ENCODE measurements at regions not wholly inside any gene's neighbourhood (a gene's known extent, or its start where the extent isn't known, plus 50 kb on each side); places are given as distances from the start of the nearest gene placed in this dataset.
A peak's percentile ranks its signal among the peaks of the same experiment; 100 is the strongest.

DNA sequence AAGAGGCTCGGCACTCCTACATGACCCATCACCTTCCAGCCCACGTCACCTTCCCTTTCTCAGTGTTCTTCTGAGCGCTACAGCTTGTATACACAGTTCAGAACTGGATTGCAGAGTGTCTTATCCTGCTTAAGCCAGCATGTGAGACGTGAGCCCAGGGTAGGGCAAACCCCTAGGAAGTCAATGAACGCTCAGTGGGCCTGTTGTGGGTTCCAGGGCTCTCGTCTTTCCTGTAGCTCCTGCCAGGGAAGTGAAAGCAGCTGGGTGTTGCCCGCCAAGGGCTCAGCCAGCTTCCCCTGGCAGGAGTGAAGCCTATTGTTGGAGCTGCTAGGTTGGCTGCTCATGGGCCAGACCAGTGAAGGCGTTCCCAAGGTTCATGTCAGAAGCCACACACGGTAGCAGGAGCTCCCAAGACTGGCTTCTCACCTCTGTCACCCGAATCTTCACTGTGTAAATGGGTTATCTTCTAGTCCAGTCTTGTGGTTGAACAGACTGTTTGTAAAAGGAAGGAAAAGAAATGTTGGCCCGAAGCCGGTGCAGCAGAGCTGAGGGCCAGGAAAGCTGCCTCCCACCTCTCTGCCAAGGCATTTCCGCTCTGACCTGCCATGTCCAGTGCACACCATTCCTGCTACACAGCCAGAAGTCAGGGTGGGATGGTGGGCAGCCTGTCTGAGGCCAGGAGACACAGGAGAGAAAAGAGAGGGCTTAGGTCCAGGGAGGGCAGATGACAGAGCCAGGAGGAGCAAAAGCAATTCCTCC lies 69.6 kb upstream of the RMDN2 start:
- peaks cover 8 to 13% of the 10 kb centered on the region in 2 donors for H3K9me3 ChIP-seq
- peak overlapping the region; percentile 79 for H3K27ac ChIP-seq
- TF ChIP-seq, protein P1, sequence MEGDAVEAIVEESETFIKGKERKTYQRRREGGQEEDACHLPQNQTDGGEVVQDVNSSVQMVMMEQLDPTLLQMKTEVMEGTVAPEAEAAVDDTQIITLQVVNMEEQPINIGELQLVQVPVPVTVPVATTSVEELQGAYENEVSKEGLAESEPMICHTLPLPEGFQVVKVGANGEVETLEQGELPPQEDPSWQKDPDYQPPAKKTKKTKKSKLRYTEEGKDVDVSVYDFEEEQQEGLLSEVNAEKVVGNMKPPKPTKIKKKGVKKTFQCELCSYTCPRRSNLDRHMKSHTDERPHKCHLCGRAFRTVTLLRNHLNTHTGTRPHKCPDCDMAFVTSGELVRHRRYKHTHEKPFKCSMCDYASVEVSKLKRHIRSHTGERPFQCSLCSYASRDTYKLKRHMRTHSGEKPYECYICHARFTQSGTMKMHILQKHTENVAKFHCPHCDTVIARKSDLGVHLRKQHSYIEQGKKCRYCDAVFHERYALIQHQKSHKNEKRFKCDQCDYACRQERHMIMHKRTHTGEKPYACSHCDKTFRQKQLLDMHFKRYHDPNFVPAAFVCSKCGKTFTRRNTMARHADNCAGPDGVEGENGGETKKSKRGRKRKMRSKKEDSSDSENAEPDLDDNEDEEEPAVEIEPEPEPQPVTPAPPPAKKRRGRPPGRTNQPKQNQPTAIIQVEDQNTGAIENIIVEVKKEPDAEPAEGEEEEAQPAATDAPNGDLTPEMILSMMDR (IDR thresholded peaks at IDR 0.05), result no peak
- no peak for TF ChIP-seq POLR2A (IDR thresholded peaks at IDR 0.05)
- peak in 2 of 3 donors; percentile 22 to 29 for TF ChIP-seq POLR2AphosphoS5 (IDR thresholded peaks at IDR 0.05)
- H3K4me3 ChIP-seq, result peak overlapping the region in 1 of 3 donors; percentile 39
- intact Hi-C loops (cut with DNase I; ENCODE audit: low total_unique reads), result no loop called here
- no peaks in the 10 kb centered on the region for H3K27me3 ChIP-seq
- peak in 1 of 2 donors; percentile 73 for DNase-seq (ENCODE audit: low spot score in 2 of 2)
- H3K36me3 ChIP-seq, result no peaks in the 10 kb centered on the region
- peaks cover 0 to 6% of the 10 kb centered on the region in 2 donors for H3K4me1 ChIP-seq

- no peak for DNase-seq (ENCODE audit: low spot score in 2 of 2)
- Histone ChIP-seq H3K9me3 (peaks cover 8 to 13% of the 10 kb centered on the region in 2 donors), H3K4me3 (peak overlapping the region in 1 of 3 donors; percentile 39), H3K27me3 (no peaks in the 10 kb centered on the region), H3K4me1 (peaks cover 0 to 6% of the 10 kb centered on the region in 2 donors), H3K27ac (peak overlapping the region; percentile 79), H3K36me3 (no peaks in the 10 kb centered on the region)
- intact Hi-C loops (cut with DNase I; ENCODE audit: low total_unique reads), result no loop called here
- TF ChIP-seq, protein P1 (IDR thresholded peaks at IDR 0.05), result no peak
- TF ChIP-seq POLR2A (IDR thresholded peaks at IDR 0.05) (no peak), POLR2AphosphoS5 (IDR thresholded peaks at IDR 0.05) (no peak)
Measured at GRCh38 chr2:37856101-37856751, 68.9 kb upstream of the RMDN2 start.

DNA sequence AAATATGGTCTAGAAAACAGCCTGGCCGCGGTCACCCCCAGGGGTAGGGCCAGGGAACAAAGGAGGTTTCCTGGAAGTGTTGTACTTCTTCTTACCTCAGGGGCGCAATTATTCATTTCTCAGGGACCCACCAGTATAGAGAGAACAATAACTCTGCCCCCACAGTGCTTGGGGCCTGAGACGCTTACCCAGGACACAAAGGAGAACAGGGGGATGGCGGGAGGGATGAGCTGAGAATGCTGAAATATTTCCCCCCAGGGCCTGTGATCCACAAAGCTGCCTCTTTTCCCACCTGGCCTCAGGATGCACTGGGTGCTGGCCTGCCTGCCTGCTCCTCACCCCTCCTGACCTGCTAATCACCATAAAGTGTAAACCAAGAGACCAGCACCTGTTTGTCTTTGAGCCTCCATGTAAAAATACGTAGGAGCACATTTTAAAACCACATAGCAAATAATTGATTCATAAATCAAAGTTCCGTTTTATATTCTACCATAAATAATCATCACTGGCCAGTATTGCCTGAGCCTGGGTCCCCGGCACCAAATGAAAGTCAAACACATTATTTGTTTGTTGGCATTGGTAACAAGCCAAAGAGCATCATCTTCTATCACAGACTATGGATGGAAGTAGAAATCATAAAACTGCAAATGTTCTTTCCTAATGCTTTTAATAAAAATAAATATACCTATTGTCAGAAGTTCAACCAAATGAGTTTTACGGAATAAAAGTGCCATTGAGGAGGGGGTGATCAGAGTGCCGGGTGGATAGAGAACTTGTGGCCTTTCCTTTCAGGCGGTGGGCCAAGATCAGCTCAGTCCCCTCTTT lies 67.3 kb upstream of the RMDN2 start:
- Histone ChIP-seq H3K36me3 (no peaks in the 10 kb centered on the region), H3K27ac (peak overlapping the region; percentile 66 to 79), H3K4me1 (peaks cover 0 to 6% of the 10 kb centered on the region in 2 donors), H3K9me3 (peaks cover 8 to 13% of the 10 kb centered on the region in 2 donors), H3K27me3 (no peaks in the 10 kb centered on the region), H3K4me3 (no peak overlapping the region)
- intact Hi-C loops (cut with DNase I; ENCODE audit: low total_unique reads), result no loop called here
- DNase-seq (ENCODE audit: low spot score in 2 of 2), result no peak
- TF ChIP-seq, protein P1 (IDR thresholded peaks at IDR 0.05), result no peak
- TF ChIP-seq POLR2AphosphoS5 (IDR thresholded peaks at IDR 0.05) (no peak), POLR2A (IDR thresholded peaks at IDR 0.05) (no peak)

DNA sequence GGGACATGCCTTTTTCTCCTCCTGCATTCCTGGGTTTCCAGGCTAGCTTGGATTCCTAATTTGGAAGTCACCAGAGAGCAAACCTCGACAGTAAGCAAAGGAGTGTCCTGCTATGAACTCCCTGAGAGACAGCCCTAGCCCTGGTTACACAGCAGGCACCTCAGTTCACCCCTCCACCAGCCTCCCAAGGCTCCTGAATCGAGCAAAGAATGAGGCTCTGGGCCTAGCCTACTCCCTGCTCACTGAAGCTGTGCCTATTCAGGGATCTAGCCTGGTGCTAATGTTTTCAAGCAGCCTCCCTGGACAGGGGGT lies 66.7 kb upstream of the RMDN2 start:
- H3K4me3 ChIP-seq, result no peak overlapping the region
- intact Hi-C loops (cut with DNase I; ENCODE audit: low total_unique reads), result no loop called here
- TF ChIP-seq, protein P1 (IDR thresholded peaks at IDR 0.05), result no peak
- TF ChIP-seq POLR2AphosphoS5 (IDR thresholded peaks at IDR 0.05), result no peak
- no peak for TF ChIP-seq POLR2A (IDR thresholded peaks at IDR 0.05)
- peaks cover 0 to 6% of the 10 kb centered on the region in 2 donors for H3K4me1 ChIP-seq
- H3K36me3 ChIP-seq, result no peaks in the 10 kb centered on the region
- no peaks in the 10 kb centered on the region for H3K27me3 ChIP-seq
- peak in 1 of 2 donors; percentile 61 for DNase-seq (ENCODE audit: low spot score in 2 of 2)
- peak overlapping the region; percentile 66 to 79 for H3K27ac ChIP-seq
- peaks cover 8 to 13% of the 10 kb centered on the region in 2 donors for H3K9me3 ChIP-seq
